Dedifferentiated amniotic fluid mesenchymal stem cell (primary cell): ENCODE measurements at regions not wholly inside any gene's neighbourhood (a gene's known extent, or its start where the extent isn't known, plus 50 kb on each side); places are given as distances from the start of the nearest gene placed in this dataset.

Experiments
- DNase-seq: peaks from one replicate; pipeline ENCODE4 v3.0.0-alpha.2; 2016; ENCODE audit errors: extremely low spot score

DNA sequence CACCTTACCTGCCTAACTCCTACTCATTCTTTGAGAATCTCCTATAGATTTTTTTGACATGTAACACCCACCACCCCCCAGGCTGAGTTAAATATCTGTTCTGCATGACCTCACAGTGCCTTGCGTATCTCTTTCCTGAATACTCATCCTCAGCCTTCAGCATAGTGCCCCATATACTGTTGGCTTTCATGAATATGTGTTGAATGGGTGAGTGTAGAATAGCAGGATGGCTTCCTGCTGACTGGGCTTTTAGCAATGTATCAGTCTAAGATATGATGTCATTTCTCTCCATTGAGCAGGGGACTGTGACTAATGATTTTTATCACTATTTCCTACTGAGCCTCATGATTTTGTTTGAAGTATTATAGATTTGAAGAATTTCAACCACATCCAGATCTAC is 361.6 kb upstream of the MARCKS start:
- DNase-seq = peak; percentile 15

DNA sequence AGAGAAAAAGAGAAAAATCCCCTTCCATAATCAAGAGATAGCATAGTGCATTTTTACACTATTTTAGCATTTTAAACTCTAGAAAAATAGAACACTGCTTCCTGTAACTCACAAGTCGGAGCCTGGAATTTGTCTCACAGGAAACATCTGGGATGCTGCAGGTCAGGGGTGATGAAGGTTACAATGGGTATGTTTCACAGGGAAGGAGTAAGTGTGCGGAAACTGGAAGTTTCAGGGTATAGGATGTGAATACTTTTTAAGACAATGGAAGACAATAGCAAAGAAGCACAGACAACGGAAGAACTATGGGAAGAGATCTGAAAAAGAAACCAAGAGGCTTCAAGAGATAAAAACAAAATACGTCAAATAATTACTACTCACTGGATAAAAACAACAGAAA is 361.0 kb upstream of the MARCKS start:
- no peak for DNase-seq

DNA sequence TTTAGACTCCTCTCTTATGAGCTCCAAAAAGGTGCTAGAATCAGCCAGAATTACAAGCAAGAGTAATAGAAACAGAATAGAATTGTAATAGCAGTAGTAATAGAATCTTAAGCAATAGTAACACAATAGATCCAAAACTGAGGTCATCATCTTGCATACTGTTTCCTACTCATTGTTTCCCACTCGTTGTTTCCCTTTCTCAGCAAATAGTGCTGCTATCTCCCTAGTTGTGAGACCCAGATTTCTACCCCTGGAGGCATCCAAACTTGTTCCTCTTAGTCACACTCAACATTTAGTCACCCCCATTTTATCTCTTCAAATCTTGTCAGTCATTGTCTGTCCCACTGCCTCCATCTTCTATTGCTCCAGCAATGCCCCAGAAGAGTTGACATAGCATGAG is 356.9 kb upstream of the MARCKS start:
- DNase-seq = no peak

DNA sequence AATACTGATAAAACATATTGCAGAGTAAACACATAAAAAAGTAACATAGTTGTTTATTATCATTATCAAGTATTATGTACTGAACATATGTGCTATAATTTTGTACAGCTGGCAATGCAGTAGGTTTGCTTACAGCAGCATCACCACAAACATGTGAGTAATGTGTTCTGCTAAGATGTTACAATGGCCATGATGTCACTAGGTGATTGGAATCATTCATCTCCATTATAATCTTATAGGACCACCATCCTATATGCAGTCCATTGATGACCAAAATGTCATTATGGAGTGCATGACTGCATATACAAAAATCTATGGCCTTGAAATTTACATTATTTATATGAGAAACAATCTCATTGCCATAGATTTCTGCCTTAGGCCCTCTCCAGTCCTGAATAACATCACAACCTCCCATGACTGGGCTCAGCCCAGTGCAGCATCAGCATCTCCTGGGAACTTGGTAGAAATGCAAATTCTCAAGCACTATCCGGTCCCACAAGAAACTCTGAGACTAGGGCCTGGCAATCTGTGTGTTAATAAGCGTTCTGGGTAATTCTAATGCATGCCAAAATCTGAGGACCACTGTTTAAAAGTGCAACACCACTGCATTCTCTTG is 352.0 kb upstream of the MARCKS start:
- DNase-seq = no peak

DNA sequence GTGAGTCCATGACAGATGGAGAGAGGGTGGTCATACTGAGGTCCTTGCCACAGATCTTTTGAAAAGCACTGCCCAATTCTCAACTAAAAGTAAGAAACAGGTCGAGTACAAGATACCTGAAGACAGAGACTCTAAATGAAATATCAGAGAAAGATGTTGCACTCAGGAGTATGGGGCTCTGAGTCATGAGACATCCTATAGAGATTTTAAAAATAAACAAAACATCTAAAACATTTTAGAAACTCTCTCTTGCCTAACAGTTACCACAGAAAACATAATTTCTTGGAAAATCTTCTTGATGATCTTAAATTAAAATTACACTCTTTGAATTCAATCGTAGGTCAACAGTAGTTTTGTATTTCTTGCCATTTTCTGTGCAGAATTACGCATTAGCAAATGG is 348.9 kb upstream of the MARCKS start:
- DNase-seq = no peak

DNA sequence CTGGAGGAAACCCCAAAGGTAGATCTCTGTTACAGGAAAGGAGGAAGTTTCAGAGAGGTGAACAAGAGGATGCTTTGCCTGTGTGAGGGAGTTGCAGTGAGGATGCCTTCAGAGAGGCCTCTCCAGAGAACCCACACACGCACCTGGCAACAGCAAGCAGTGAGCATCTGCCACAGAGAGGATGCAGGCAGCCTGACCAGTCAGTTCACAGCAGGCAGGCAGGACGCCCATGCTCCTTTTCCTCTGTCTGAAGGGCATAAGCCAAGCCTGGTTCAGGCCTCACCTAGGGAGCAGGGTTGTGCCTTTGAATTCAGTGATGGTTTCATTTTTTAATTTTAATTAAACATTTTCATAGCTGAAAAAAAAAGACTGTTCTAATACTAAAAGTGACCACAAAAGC is 346.0 kb upstream of the MARCKS start:
- DNase-seq = no peak

DNA sequence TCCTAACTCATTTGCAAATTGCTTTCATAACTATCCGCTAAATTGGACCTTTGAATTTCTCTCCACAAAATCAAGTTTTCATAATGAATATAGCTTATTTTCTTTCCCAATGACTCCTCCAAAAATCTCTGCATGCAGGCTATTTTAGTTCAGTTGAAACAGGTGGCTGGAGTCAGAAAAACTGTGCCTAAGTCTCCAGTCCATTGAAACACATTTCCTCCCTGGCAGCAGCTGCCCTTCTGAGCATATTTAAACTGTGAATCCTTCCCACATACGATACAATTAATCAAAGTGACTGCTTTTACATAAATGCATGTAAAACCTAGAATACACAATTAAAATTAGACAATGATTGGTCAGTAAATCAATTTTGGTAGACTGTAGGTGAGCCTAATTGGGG is 344.6 kb upstream of the MARCKS start:
- DNase-seq = no peak

DNA sequence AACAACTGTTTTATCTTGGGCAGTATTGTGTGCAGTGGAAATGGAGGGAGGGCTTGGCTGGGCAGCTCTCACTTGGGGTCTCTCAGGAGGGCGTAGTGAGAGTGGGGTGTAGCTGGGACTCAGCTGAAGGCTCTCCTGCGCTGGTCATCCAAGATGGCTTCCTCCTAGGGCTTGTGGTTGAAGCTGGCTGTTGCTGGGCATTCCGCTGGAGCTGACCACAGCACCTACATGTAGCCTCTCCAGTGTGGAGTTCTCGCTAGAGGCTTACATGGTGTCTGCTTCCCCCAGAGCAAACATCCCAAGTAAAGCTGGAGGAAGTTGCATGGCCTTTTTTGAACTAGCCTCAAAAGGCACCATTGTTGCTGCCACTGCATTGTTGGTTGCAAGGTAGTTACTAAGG is 344.1 kb upstream of the MARCKS start:
- no peak for DNase-seq

DNA sequence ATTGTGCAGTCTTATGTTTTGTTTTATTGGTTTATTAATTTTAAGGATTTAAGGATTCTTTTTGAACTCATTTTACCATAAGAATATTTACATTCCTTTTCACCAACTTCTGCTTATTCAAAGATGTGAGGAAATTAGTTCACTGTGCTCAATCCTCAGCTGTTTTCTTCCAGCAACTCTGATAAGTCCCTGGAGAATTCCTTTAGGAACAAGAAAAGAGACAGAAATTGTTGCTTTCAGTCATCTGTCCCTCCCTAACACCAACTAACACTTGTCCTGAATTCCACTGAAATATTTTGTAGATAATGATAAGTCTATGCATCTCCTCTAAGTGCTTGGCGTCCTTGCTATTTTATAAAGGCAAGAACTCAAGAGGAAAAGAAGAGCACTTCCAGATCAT is 334.8 kb upstream of the MARCKS start:
- no peak for DNase-seq

DNA sequence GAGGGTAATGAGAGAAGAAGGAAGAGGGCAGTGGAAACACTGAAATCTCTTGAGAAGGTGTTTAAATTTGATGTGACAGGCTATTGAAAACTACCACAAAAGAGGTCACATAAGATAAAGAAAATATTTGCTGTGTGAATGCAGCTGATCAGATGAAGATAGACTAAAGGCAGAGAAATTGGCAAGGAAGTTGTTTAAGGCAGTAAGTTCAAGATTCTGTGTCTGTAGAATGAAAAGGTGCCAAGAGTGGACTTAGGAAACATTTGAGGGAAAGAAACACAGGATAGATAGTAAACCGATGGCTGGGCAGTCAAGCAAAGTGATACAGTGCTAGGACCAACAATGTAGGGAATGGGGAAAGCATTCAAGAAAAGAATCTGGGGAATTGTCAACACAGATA is 332.3 kb upstream of the MARCKS start:
- DNase-seq = no peak

DNA sequence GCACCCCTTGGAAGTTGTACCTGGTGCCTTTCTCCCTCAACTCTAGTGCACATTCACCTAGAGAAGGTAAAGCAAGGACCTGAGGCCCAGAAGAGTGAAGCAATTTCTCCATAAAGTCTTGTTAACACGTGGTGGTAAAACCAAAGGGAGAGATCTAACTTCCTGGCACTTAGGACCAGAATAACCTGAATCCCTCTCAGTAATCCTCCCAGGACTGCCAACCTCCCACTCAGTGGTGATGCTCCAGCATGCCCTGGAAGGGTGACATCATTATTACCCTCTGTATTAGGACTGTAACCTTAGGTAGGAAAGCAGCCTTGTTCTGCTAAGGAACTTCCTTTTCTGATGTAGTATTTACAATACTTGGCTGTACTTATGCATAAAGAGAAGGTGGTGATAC is 330.6 kb upstream of the MARCKS start:
- no peak for DNase-seq

DNA sequence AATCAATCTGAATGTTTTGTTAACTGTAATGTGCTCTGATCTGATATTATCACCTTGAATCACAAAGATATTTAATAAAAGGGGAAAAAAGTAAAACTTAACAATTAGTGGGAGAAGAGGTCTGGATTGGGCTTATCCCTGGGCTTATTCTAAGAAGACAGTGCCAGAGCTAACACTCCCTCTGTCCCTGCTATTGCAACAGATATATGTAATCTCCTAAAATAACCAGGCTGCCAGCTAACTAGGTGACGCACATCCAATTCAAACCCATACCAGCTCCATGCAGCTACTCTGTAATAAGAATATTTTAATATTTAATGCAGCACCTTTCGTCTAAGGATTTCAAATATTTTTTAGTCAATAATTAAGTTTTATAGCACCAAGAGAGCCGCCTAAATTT is 330.1 kb upstream of the MARCKS start:
- no peak for DNase-seq

DNA sequence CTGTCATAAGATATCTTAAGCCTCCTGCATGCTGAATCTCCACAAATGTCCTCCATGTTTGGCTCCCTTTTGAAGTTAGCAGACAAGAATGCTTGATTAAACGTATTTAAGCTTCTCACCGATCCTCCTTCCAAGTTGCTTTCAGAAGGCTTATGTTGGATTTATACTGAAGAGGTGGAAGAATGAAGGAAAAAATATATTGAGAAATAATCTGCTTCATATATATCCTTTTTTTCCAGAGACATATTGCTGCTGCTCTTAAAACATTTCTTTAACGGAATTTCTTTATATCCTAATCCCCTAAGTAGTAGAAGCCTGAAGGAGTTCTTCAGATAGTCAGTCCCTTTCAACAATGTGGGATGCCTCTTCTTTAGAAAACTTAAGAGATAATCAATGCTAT is 329.0 kb upstream of the MARCKS start:
- no peak for DNase-seq

DNA sequence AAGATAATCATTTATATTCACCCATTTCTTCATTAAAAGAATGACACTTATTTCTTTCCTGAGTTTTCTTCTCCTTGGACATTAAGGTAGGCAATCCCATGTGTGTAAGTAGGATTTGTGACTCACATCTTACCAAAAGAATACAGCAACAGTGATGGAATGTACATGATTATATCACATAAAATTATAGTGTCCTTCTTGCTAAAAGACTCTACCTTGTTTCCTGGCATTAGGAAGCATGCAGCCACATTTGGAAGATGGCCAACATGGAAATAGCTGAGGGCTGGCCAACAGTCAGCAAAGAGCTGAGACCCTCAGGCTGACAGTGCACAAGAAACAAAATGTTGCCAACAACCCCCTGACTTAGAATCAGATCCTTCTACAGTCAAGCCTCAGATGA is 327.9 kb upstream of the MARCKS start:
- no peak for DNase-seq

DNA sequence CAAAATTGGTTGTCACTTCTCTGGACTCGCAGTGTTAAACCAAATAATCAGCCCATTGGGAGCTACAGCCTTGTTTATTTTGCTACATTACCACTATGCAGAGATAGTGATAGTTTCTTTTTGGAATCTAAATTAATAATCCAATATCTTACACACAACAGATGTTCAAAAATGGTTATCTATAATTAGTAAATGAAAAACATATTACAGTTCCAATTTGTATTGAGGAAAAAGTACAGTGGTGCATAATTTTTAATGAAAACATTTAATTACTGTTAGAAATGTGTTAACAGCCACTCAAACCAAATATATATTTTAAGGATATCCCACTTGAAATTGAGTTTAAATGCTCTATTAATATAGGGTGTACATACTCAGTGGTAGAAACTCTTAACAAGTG is 327.3 kb upstream of the MARCKS start:
- no peak for DNase-seq

DNA sequence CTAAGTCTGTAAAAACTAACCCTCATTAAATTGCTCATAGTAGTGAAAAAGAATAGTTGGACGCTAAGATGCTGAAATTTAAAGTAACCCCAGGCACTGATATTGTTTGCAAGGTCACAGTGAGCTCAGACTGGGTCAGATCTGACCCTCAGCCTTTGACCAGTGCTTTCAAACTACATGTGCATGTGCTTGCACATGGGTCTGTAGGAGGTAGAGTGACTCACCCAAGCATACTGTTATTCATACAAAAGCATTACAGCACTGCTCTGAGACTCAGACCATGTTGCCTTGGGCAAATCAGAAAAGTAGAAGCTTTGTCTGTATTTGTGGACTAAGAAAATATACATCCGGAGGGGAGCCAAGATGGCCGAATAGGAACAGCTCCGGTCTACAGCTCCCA is 326.4 kb upstream of the MARCKS start:
- peak; percentile 58 for DNase-seq

DNA sequence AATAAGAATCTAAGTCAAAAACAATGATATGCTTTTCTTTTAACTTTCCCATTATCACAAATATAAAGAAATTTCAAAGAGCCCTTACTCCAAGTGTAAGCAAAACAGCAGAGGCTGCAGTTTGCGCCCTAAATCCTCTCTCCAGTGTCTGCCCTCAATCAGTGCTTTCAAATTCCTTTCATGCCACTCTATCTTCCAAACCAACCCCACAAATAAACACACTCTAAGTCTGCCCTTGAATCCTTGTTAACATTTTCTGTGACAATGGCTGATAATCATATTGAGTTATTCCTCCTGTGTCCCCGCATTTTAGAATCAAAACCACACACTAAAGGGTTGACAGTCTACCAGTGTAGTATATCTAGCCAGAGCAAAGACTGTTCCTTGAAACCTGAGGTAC is 317.9 kb upstream of the MARCKS start:
- DNase-seq = no peak

DNA sequence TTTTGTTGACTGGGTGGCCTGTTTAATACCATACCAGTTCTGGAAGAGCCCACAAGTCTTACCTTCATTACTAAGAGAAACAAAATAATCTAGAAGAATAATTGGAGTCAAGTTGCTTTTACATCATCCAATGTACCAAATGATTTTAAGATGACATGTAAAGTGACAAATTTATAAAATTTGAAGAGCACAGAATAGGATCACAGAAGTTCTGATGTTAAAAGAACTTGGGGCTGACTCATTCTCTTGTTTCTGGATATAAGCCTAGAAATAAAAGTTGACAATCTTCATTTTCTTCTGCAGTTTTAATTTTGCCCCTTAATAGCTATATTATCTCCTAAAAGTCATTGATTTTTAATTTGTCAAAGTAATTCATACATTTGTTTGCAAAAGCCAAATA is 317.5 kb upstream of the MARCKS start:
- DNase-seq = no peak

DNA sequence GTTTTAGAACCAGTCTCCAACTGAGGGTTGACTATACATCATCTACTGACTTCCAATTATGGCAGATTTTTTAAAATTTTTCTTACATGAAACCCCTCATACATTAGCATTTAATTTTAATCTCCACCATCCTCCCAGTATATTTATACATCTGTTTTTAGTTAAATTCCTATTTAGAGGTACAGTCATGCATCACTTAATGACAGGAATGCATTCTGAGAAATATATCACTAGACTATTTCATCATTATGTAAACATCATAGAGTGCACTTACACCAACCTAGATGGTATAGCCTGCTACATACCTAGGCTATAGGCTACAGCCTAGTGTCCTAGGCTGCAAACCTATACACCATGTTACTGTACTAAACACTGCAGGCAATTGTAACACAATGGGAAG is 316.7 kb upstream of the MARCKS start:
- no peak for DNase-seq

DNA sequence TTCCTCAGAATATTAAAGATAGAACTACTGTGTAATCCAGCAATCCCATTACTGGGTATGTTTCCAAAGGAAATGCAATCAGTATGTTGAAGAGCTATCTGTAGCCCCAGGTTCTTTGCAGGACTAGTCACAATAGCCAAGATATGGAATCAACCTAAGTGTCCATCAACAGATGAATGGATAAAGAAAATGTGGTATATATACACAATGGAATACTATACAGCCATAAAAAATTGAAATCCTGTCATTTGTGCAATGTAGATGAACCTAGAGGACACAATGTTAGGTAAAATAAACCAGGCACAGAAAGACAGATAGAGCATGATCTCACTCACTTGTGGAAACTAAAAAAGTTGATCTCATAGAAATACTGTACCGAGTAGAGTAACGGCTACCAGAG is 306.0 kb upstream of the MARCKS start:
- DNase-seq = no peak

DNA sequence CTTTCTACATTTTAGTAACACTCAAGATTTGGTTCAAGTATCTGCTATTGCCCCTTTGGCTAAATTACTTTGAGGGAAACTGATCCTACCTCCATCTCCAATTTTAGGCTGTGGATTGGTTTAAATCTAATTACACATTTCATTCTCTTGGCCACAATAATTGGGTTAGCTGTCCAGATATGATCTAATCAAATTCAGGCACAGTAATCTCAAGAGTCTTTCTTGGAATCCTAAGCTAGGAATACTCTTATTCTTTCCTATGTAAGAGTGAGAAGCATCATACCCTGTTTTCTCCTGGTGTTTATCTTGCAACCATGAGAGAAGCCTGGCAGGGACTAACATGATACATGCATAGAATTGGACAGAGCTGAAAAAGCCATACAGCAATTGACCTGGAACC is 300.4 kb upstream of the MARCKS start:
- DNase-seq = no peak

DNA sequence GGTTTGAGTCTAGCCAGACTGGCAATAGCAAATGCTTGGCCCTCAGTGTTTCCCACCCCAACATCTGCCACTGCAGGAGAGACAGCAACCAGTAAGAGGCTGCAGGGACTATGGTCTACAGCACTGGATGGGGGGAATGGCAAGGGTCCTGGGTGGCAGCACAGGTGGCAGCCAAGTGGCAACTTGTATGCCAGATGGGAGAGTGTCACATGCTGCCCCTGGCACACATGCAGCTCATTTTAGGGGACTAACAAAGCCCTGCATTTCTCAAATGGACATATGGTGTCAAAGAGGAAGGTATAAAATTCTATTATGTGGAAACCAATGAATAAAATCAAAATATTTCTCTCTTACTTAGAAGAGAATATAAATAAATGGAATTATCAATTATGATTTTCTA is 298.7 kb upstream of the MARCKS start:
- DNase-seq = no peak

DNA sequence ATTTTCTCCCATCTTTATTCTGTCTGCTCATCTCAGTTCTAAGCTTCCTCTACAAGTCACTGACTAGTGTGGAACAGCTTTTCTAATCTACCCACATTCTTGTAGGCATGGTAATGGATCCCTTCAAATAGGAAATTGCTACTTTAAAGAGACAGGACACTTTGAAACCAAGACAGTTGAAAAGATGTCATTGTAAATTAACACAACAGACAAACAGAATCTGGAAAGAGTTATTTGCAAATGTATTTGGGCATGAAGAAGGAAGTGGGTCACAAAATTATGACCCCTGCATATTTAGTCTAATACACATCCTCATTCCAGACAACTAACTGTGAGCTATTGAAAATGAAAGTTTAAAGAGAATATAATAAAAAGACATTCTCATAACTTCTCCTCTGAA is 298.2 kb upstream of the MARCKS start:
- DNase-seq = peak; percentile 56

DNA sequence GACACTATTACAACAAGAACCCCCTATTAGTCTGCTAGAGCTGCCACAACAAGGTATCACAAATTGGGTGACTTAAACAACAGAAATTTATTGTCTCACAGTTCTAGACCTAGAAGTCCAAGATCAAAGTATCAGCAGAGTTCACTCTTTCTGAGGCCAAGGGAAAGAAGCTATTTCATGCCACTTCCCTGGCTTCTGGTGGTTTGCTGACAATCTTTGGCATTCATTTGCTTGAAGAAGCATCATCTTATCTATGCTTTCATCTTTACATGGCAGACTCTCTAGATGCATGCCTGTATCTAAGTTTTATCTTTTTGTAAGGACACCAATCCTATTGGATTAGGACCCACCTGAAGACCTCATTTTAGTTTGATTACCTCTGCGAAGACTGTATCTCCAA is 296.8 kb upstream of the MARCKS start:
- DNase-seq = no peak

DNA sequence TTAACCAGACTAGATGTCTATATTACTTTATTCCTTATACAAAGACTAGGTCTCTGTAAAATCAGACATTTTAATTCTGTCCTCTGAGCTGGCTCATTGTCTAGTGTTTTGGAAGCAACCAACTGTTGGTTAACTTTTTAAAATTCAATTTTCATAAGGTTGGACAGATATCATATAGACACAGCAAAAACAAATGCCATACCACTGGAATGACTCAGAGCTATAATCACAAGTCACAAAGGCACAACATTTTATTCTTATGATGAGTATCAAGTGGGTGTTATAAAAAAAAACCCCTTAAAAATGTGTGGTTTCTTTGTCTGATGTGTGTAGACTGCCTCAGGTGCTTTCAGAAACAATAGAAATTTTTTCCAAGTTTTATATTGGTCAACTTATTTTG is 296.2 kb upstream of the MARCKS start:
- peak; percentile 51 for DNase-seq
